ENCODE measurements at regions not wholly inside any gene's neighbourhood (a gene's known extent, or its start where the extent isn't known, plus 50 kb on each side); places are given as distances from the start of the nearest gene placed in this dataset.

DNA sequence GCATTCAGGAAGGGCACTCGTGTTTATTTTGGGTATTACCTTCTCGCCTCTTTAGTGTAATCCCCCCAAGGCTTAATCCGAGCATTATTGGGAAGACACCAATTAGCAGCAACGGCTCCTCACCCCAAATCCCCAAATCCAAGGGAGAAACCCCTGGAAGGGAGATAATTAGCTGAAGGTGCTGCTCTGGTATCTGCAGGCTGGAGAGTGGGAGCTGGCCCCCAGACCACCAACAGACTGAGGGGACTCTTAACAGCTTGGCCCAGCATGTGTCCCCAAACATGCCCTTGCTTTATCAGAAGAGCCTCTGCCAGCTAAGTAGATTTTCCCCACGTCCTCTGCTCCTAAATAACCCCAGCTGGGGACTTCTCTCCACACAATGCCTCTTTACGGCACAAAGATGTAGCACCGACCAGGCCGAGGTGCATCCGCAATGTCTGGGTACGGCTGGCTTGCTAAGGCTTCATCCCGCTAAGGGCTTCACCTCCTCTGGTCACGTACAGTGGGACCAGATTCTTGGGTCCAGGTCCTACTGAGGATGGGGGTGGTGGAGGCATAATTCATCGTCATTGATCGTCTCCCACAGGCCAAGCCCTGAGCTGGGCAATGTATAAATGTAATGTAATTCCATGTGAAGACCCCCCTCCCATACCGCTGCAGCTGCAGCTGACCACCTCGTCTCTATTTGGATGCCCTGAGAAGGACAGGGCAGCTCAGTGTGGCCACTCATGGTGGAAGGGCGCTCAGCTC, 123.7 kb upstream of the GSC start:
- H3K36me3 Mint-ChIP-seq: no peaks in the 10 kb centered on the region

DNA sequence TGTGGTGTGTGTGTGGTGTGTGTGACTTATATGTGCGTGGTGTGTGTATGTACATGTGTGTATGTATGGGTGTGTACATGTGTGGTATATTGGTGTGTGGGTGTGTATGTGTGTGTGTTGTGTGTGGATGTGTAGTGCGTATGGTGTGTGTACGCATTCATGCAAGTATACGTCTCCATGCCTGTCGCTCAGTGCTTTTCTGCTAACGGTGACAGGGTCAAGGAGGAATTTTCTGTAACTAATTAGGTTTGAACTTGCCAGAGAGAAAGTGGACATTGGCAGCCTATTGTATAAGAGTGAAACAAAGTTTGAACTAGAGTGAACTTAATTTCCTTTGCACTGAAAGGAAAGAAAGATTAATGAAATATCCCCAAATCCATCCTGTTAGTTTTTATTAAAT, 120.9 kb upstream of the GSC start:
- H3K36me3 Mint-ChIP-seq: no peaks in the 10 kb centered on the region
- H3K27ac Mint-ChIP-seq: no peak overlapping the region

More for the DNA sequence above, 123.7 kb upstream of the GSC start:
- Mint-ChIP-seq H3K4me3 (no peak overlapping the region), H3K27ac (no peak overlapping the region), H3K27me3 (ENCODE audit: low read depth in 3 of 3) (peaks cover 0 to 2% (median 2%) of the 10 kb centered on the region in 3 donors), H3K4me1 (no peaks in the 10 kb centered on the region), H3K9me3 (peaks cover 0 to 2% (median 0%) of the 10 kb centered on the region in 6 donors)
- no peak for DNase-seq

DNA sequence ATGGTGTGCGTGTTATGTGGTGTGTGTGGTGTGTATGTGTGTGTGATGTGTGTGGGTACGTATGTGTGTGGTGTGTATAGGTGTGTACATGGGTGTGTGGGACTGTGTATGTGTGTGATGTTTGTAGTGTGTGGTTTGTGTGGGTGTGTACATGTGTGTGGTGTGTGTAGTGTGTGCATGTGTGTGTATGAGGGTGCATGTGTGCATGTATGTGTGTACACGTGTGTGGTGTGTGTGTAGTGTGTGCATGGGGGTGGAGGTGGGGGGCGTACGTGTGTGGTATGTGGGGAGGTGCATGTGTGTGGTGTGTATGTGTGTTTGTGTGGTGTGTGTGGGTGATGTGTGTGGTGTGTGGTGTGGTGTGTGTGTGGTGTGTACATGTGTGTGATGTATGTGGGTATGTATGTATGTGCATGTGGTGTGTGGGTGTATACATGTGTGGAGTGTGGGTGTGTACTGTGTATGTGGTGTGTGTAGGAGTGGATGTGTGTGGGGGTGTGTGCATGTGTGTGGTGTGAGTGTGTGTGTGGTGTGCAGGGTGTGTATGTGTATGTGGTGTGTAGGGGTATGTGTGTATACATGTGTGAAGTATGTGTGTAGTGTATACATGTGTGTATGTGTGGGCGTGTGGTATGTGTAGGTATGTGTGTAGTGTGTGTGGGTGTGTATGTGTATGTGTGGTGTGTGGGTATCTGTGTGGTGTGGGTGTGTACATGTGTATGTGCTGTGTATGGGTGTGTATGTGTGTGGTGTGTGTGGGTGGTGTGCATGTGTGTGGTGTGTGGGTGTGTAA, 119.8 kb upstream of the GSC start:
- Mint-ChIP-seq H3K27me3 (ENCODE audit: low read depth in 3 of 3) (peaks cover 0 to 2% (median 0%) of the 10 kb centered on the region in 3 donors), H3K9me3 (no peaks in the 10 kb centered on the region), H3K4me1 (no peaks in the 10 kb centered on the region), H3K4me3 (no peak overlapping the region), H3K27ac (no peak overlapping the region), H3K36me3 (no peaks in the 10 kb centered on the region)
- DNase-seq: no peak

More for the DNA sequence above, 120.9 kb upstream of the GSC start:
- no peaks in the 10 kb centered on the region for H3K9me3 Mint-ChIP-seq
- no peak overlapping the region for H3K4me3 Mint-ChIP-seq
- no peaks in the 10 kb centered on the region for H3K4me1 Mint-ChIP-seq
- H3K27me3 Mint-ChIP-seq (ENCODE audit: low read depth in 3 of 3): peaks cover 0 to 2% (median 0%) of the 10 kb centered on the region in 3 donors
- DNase-seq: no peak

DNA sequence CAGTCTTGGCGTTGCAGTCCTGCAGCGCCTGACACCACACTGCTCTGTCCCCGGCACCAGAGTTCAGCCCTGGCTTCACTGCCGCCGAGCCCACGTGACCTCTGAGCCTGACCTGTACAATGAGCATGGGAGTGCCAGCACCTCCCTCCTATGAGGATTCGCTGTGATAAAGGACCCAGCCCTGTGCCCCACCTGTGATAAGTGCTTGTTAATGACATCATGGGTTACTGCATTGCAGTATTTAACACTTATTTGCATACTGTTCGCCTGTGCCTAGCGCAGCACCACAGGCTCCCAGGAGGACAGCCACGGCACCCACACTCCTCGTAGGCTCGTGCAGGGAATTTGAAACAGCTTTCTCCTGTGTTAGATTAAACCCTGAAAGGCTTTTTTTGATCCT, 118.2 kb upstream of the GSC start:
- no peaks in the 10 kb centered on the region for H3K4me1 Mint-ChIP-seq
- H3K27ac Mint-ChIP-seq: no peak overlapping the region
- no peaks in the 10 kb centered on the region for H3K36me3 Mint-ChIP-seq
- H3K4me3 Mint-ChIP-seq: no peak overlapping the region
- DNase-seq: no peak
- H3K27me3 Mint-ChIP-seq (ENCODE audit: low read depth in 3 of 3): peaks cover 0 to 4% (median 2%) of the 10 kb centered on the region in 3 donors
- no peaks in the 10 kb centered on the region for H3K9me3 Mint-ChIP-seq

DNA sequence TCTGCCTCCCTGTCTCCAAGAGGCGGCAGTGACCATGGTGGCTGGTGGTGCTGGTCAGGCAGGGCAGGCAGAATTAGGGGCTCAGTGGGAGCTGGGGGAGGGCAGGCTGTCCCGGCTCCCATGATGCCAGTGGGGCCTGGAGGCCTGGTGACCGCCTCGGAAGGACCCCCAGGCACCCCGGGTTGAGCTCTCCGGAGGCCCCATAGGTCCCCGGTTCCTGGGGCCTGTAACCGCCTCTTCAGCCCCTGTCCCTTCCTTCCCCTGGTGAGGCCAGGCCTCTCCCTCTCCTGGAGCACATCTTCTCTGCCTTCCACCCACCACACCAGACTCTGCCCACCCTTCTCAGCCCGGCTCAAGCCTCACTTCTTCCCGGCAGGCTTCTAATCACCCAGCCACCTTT, 117.7 kb upstream of the GSC start:
- DNase-seq: no peak
- Mint-ChIP-seq H3K4me1 (no peaks in the 10 kb centered on the region), H3K27me3 (ENCODE audit: low read depth in 3 of 3) (peaks cover 0 to 5% (median 2%) of the 10 kb centered on the region in 3 donors), H3K36me3 (no peaks in the 10 kb centered on the region), H3K27ac (no peak overlapping the region), H3K9me3 (no peaks in the 10 kb centered on the region), H3K4me3 (no peak overlapping the region)

DNA sequence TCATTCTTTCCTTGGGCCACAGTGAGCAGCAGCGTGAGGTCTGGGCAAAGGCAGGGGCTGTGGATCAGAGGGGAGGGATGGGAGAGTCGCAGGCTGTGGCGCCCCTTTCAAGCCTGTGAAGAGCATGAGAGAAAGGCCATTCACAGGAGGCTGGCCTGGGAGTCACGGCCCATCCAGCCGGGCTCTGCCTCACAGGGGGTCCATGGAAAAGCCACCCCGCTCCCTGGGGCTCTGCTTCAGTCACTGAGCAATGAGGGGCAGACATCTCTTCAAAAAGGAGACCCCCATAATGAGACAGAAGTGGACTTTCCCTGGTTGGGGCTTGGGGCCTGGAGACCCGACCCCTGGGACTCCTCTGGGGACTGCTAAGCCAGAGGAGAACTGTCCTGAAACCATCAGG, 117.0 kb upstream of the GSC start:
- DNase-seq: no peak
- Mint-ChIP-seq H3K27me3 (ENCODE audit: low read depth in 3 of 3) (peaks cover 0 to 5% (median 2%) of the 10 kb centered on the region in 3 donors), H3K9me3 (no peaks in the 10 kb centered on the region), H3K4me3 (no peak overlapping the region), H3K4me1 (no peaks in the 10 kb centered on the region), H3K36me3 (no peaks in the 10 kb centered on the region), H3K27ac (no peak overlapping the region)

DNA sequence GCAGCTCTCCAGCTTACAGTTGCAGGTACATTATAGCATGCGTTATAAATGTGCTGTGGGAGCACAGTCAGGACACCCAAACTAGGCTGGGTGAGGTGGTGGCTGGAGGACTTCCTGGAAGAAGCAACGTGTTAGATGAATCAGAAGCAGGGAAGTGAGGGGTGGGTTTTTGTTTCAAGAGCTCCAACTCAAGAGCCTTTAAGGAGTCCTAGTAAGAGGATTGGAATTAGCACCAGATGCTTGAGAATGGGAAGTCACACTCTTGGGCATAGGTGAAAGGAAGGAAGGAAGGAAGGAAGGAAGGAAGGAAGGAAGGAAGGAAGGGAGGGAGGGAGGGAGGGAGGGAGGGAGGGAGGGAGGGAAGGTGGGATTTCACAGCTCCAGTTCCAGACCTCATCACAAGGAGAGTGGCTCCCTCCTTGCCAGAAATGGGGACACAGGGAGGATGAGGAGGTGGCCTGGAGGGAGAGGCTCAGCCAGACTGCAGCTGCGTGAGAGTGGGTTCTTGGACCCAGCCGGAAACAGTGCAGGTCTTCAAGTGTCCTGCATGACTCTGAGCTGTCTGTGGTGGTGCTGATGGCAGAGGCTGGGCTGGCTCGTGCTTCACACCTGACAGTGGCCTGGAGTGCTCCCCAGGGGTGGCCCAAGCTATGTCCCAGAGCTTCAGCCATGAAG, 115.7 kb upstream of the GSC start:
- H3K4me1 Mint-ChIP-seq: no peaks in the 10 kb centered on the region
- H3K36me3 Mint-ChIP-seq: no peaks in the 10 kb centered on the region
- no peak for DNase-seq
- H3K27ac Mint-ChIP-seq: no peak overlapping the region
- H3K27me3 Mint-ChIP-seq (ENCODE audit: low read depth in 3 of 3): peaks cover 0 to 5% (median 2%) of the 10 kb centered on the region in 3 donors
- H3K4me3 Mint-ChIP-seq: no peak overlapping the region
- no peaks in the 10 kb centered on the region for H3K9me3 Mint-ChIP-seq

DNA sequence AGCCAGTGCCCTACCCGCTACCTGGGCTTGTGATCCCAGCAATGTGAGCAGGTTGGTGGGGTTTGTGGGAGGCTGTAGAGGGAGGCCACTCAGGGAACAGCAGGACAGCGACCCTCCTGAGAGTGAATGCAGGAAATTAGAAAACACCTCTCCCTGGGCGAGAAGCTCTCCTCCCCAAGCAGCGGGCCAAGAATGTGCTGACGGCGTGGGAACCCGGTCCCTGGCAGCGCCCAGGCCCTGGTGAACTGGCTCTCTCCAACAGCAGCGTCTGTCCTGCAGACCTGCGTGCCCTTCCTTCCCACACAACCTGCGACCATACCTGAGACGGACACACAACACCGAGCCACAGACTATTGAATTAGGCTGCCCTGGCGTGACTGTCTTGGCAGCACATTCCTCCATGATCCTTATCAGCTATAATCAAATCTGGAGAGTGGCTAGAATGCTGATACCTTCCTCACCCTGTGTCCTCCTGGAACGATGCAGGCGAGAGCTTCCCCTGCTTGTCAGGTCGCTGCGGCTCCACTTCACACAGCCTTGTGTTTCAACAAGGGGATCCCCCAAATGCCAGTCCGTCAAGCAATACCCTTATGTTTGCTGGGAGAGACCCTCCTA, 114.8 kb upstream of the GSC start:
- Mint-ChIP-seq H3K4me1 (no peaks in the 10 kb centered on the region), H3K9me3 (no peaks in the 10 kb centered on the region), H3K27ac (peak overlapping the region in 1 of 6 donors; percentile 60), H3K27me3 (ENCODE audit: low read depth in 3 of 3) (peaks cover 0 to 5% (median 2%) of the 10 kb centered on the region in 3 donors), H3K4me3 (no peak overlapping the region), H3K36me3 (no peaks in the 10 kb centered on the region)
- no peak for DNase-seq

DNA sequence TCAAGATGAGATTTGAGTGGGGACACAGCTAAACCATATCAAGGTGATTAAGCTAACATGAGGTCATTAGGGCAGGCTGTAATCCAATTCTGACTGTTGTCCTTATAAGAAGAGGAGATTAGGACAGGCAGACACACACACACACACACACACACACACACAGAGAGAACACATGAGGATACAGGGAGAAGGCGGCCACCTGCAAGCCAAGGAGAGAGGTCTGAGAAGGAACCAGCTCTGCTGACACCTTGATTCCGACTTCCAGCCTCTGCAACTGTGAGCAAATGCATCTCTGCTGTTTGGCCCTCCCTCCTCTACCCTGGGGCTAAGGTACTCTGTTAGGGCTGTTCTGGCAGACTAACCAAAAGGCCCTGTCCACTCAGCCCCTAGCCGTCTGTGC, 112.5 kb upstream of the GSC start:
- no peak overlapping the region for H3K27ac Mint-ChIP-seq
- no peaks in the 10 kb centered on the region for H3K36me3 Mint-ChIP-seq
- no peaks in the 10 kb centered on the region for H3K9me3 Mint-ChIP-seq
- H3K27me3 Mint-ChIP-seq (ENCODE audit: low read depth in 3 of 3): peaks cover 0 to 5% (median 4%) of the 10 kb centered on the region in 3 donors
- no peaks in the 10 kb centered on the region for H3K4me1 Mint-ChIP-seq
- DNase-seq: no peak
- H3K4me3 Mint-ChIP-seq: no peak overlapping the region

DNA sequence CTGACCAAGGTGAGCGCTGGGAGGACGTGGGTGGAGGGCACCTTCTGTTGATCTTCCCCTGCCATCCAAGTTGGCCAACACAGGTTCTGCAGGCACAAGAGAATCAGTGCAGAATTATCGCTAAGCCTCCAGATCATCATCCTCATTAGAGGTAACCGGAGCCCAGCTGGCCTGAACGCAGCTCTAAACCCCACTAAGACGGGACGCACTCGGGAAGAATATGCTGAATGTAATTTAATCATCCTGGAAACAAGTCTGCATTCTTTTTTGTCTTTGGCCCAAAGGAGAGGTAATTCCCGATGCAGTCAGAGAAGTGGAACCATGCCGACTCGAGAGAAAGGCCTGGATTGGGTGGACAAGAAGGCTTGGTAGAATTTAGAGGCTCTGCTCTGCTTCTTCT, 111.0 kb upstream of the GSC start:
- Mint-ChIP-seq H3K4me1 (no peaks in the 10 kb centered on the region), H3K27me3 (ENCODE audit: low read depth in 3 of 3) (peaks cover 0 to 9% (median 3%) of the 10 kb centered on the region in 3 donors), H3K4me3 (no peak overlapping the region), H3K9me3 (no peaks in the 10 kb centered on the region), H3K27ac (no peak overlapping the region), H3K36me3 (no peaks in the 10 kb centered on the region)
- no peak for DNase-seq

DNA sequence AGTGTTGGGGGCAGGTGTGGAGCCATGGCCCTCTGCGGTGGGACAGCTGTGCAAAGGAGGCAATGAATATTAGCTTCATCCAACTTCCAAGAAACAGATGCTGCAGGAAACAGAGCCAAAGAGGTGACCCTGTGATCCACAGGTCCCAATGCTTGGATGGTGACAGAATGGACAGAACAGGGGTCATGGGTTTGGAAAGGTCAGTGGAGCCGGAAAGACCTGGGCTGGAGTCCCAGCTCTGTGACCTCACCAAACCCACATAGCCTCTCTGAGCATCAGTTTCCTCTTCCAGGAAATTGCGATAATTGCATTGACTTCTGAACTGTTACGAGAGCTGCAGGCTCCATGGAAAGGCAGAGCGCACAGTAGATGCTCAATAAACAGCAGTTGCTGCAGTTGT, 110.2 kb upstream of the GSC start:
- H3K27me3 Mint-ChIP-seq (ENCODE audit: low read depth in 3 of 3): peaks cover 0 to 9% (median 6%) of the 10 kb centered on the region in 3 donors
- H3K9me3 Mint-ChIP-seq: no peaks in the 10 kb centered on the region
- no peak for DNase-seq
- no peak overlapping the region for H3K27ac Mint-ChIP-seq
- H3K36me3 Mint-ChIP-seq: no peaks in the 10 kb centered on the region
- no peak overlapping the region for H3K4me3 Mint-ChIP-seq
- H3K4me1 Mint-ChIP-seq: no peaks in the 10 kb centered on the region

DNA sequence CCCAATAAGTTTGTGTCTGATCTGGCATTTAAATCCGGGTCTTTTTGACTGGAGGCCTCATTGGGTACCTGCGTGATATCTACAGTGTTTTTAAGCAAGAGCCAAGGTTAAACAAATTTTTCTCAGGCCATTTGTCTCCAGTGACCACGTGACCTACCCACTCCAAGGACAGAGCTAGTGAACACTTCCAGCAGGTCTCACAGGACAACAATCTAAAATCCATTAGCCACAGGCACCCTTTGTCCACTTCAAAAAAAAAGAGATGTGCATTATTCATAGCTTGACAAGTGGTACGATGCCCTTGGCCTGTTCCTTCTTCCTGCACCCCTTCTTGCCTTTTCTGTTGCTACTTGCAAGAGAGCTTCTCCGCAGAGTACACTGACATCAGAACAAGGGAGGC, 109.6 kb upstream of the GSC start:
- H3K9me3 Mint-ChIP-seq: no peaks in the 10 kb centered on the region
- no peak overlapping the region for H3K27ac Mint-ChIP-seq
- H3K27me3 Mint-ChIP-seq (ENCODE audit: low read depth in 3 of 3): peaks cover under 1 to 9% (median 6%) of the 10 kb centered on the region in 3 donors
- DNase-seq: no peak
- H3K36me3 Mint-ChIP-seq: no peaks in the 10 kb centered on the region
- no peaks in the 10 kb centered on the region for H3K4me1 Mint-ChIP-seq
- H3K4me3 Mint-ChIP-seq: no peak overlapping the region

DNA sequence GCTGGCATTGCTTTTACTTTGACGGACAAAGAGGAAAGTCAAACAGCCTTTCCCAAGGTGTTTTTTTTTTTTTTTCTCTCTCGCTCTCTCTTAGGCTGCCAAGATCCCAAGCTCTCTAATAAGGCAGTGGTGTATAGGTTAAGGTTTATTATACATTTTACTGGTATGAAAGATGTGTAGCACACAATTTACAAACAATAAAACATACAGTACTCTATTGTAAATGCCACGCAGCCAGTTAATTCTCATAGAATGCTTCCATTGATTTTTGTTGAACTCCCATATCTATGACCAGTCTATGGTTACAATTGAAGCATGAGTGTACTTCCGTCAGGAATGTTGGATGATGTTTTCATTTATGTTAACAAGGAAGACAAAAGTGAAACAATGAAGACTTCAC, 106.4 kb upstream of the GSC start:
- Mint-ChIP-seq H3K27me3 (ENCODE audit: low read depth in 3 of 3) (peaks cover 2 to 16% (median 3%) of the 10 kb centered on the region in 3 donors), H3K4me3 (no peak overlapping the region), H3K27ac (no peak overlapping the region), H3K4me1 (no peaks in the 10 kb centered on the region), H3K36me3 (no peaks in the 10 kb centered on the region), H3K9me3 (no peaks in the 10 kb centered on the region)
- no peak for DNase-seq

DNA sequence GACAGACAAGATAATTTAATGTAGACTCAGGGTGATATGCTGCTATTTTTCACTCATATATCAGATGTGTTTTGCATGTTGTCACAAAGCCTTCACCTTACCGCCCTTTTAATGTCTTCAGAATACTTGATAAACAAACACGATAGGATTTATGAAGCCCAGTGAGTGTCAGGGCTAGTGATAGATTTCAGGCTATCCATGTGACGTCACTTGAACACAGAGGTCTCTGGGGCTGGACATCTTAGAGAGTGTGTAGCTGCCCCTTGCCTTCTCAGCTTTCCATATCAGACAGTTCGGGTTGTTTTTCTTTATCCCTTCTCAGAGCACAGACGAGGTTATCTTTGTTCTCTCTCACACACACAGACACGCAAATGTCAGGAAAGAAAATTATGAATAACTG, 105.3 kb upstream of the GSC start:
- H3K4me1 Mint-ChIP-seq: no peaks in the 10 kb centered on the region
- H3K36me3 Mint-ChIP-seq: no peaks in the 10 kb centered on the region
- H3K4me3 Mint-ChIP-seq: no peak overlapping the region
- DNase-seq: no peak
- H3K9me3 Mint-ChIP-seq: no peaks in the 10 kb centered on the region
- H3K27me3 Mint-ChIP-seq (ENCODE audit: low read depth in 3 of 3): peaks cover 2 to 16% (median 3%) of the 10 kb centered on the region in 3 donors
- H3K27ac Mint-ChIP-seq: no peak overlapping the region
